H1 (cell line): ENCODE measurements at regions not wholly inside any gene's neighbourhood (a gene's known extent, or its start where the extent isn't known, plus 50 kb on each side); places are given as distances from the start of the nearest gene placed in this dataset.

Experiments used
- CTCF ChIA-PET: fragments of 300-600 bp; sonication (Branson Sonifier 250); formaldehyde crosslinking; loops from one replicate; lab custom pipeline; 2021; ENCODE audit not compliant: partially characterized antibody; lab: Charles Lee
- POLR2A ChIA-PET: fragments of 300-600 bp; sonication (Branson Sonifier 250); formaldehyde crosslinking; loops from one replicate; lab custom pipeline; 2021; ENCODE audit warnings: inconsistent platforms; ENCODE audit not compliant: partially characterized antibody; lab: Charles Lee
- DNase-seq, 2 experiments: peaks; one replicate each; pipeline versions ENCODE4 v3.0.0 to v3.0.0-alpha.2; 2010 to 2022; ENCODE audit warnings: low spot score in 2 of 2, low read depth in 1 of 2, mixed read lengths in 1 of 2
- FAIRE-seq: peaks from 2 replicates; lab custom pipeline; 2011; peaks lifted over from hg19 to GRCh38; lab: Jason Lieb, UNC
- H2AFZ ChIP-seq: 2 replicates; pipeline ENCODE4 v1.8.1; 2012; ENCODE audit warnings: low read length, inconsistent platforms
- H2AK5ac ChIP-seq: 2 replicates; pipeline ENCODE4 v1.6.1; 2013; ENCODE audit warnings: low read depth, low read length
- H2BK120ac ChIP-seq: replicated peaks from 2 replicates; pipeline ENCODE3; 2013; ENCODE audit warnings: low read depth, low read length, inconsistent platforms
- H2BK12ac ChIP-seq: 2 replicates; pipeline ENCODE4 v1.6.1; 2013; ENCODE audit warnings: low read depth, low read length
- H2BK15ac ChIP-seq: 2 replicates; pipeline ENCODE4 v1.6.1; 2013; ENCODE audit warnings: low read length
- H2BK20ac ChIP-seq: 2 replicates; pipeline ENCODE4 v1.6.1; 2013; ENCODE audit warnings: low read length
- H2BK5ac ChIP-seq: 2 replicates; pipeline ENCODE4 v1.6.1; 2013; ENCODE audit warnings: low read depth, low read length
- H3K14ac ChIP-seq: 2 replicates; pipeline ENCODE4 v1.6.1; 2013; ENCODE audit warnings: inconsistent platforms; ENCODE audit not compliant: insufficient read length
- H3K18ac ChIP-seq: 2 replicates; pipeline ENCODE4 v1.6.1; 2013; ENCODE audit warnings: low read length; ENCODE audit errors: extremely low read depth
- H3K23ac ChIP-seq: 2 replicates; pipeline ENCODE4 v1.6.1; 2013; ENCODE audit warnings: inconsistent platforms; ENCODE audit not compliant: insufficient read length
- H3K23me2 ChIP-seq: 2 replicates; pipeline ENCODE4 v1.6.1; 2013; ENCODE audit warnings: low read depth, low read length
- H3K27ac ChIP-seq: 2 replicates; pipeline ENCODE4 v1.6.1; 2011; ENCODE audit warnings: low read depth, low read length, inconsistent platforms
- H3K27me3 ChIP-seq, 4 experiments: replicated peaks in 1 of 4; 1 replicate in 1 of 4; 2 replicates in 3 of 4; pipeline versions ENCODE4 v1.6.1 to v1.8.1; 2011 to 2013; ENCODE audit warnings: low read length in 3 of 4, mild to moderate bottlenecking in 3 of 4, inconsistent platforms in 2 of 4, mixed read lengths in 2 of 4, moderate library complexity in 1 of 4; ENCODE audit not compliant: control insufficient read depth in 3 of 4, insufficient read depth in 3 of 4; ENCODE audit errors: extremely low read depth in 1 of 4
- H3K36me3 ChIP-seq, 4 experiments: 2 replicates each; pipeline versions ENCODE4 v1.6.1 to v1.8.1; 2011 to 2013; ENCODE audit warnings: mild to moderate bottlenecking in 4 of 4, low read length in 3 of 4, moderate library complexity in 2 of 4, control low read depth in 1 of 4, inconsistent platforms in 1 of 4; ENCODE audit not compliant: insufficient read depth in 4 of 4, control insufficient read depth in 2 of 4
- H3K4ac ChIP-seq: replicated peaks from 2 replicates; pipeline ENCODE3; 2013; ENCODE audit warnings: low read length, low read depth, mixed read lengths, inconsistent platforms; ENCODE audit not compliant: insufficient read length
- H3K4me1 ChIP-seq, 4 experiments: replicated peaks in 1 of 4; 1 replicate in 1 of 4; 2 replicates in 3 of 4; pipeline versions ENCODE4 v1.6.1 to v1.8.1; 2011 to 2013; ENCODE audit warnings: low read length in 3 of 4, inconsistent platforms in 2 of 4, mixed read lengths in 1 of 4; ENCODE audit not compliant: insufficient read depth in 4 of 4, control insufficient read depth in 3 of 4
- H3K4me2 ChIP-seq, 2 experiments: 2 replicates each; pipeline versions ENCODE4 v1.6.1 to v1.8.1; 2011 to 2013; ENCODE audit warnings: low read depth in 2 of 2, low read length in 2 of 2, control low read depth in 1 of 2, inconsistent platforms in 1 of 2, mild to moderate bottlenecking in 1 of 2; ENCODE audit not compliant: insufficient read depth in 1 of 2
- H3K4me3 ChIP-seq, 4 experiments: fragments of 200-600, 300-600 bp in 1 of 4; sonication (generic), shearing (Covaris generic), sonication (Bioruptor Twin) in 1 of 4; 2 replicates each; pipeline versions ENCODE4 v1.5.1 to v1.8.1; 2011 to 2016; ENCODE audit warnings: low read length in 4 of 4, low read depth in 3 of 4, control low read depth in 2 of 4, inconsistent platforms in 2 of 4, mild to moderate bottlenecking in 2 of 4, mixed read lengths in 1 of 4, moderate library complexity in 1 of 4; ENCODE audit not compliant: insufficient read depth in 2 of 4; ENCODE audit errors: extremely low read depth in 1 of 4
- H3K56ac ChIP-seq: replicated peaks from 2 replicates; pipeline ENCODE3; 2013; ENCODE audit warnings: low read depth, mild to moderate bottlenecking, mixed read lengths, low read length, inconsistent platforms; ENCODE audit not compliant: insufficient read length
- H3K79me1 ChIP-seq: 2 replicates; pipeline ENCODE4 v1.6.1; 2013; ENCODE audit warnings: low read depth, low read length, control low read depth
- H3K79me2 ChIP-seq, 2 experiments: 2 replicates each; pipeline versions ENCODE4 v1.6.1 to v1.8.1; 2012 to 2013; ENCODE audit warnings: low read length in 2 of 2, mild to moderate bottlenecking in 2 of 2, inconsistent platforms in 1 of 2; ENCODE audit not compliant: insufficient read depth in 2 of 2, control insufficient read depth in 1 of 2
- H3K9ac ChIP-seq, 4 experiments: replicated peaks in 1 of 4; 1 replicate in 1 of 4; 2 replicates in 3 of 4; pipeline versions ENCODE4 v1.6.1 to v1.8.1; 2011 to 2013; ENCODE audit warnings: low read depth in 3 of 4, low read length in 3 of 4, control low read depth in 2 of 4, mild to moderate bottlenecking in 2 of 4, moderate library complexity in 2 of 4, inconsistent platforms in 1 of 4; ENCODE audit errors: extremely low read depth in 1 of 4
- H3K9me3 ChIP-seq, 2 experiments: 2 replicates each; pipeline versions ENCODE4 v1.6.1 to v1.8.1; 2012 to 2013; ENCODE audit warnings: mild to moderate bottlenecking in 2 of 2, moderate library complexity in 2 of 2, control low read depth in 1 of 2, inconsistent platforms in 1 of 2, low read depth in 1 of 2, low read length in 1 of 2, mixed read lengths in 1 of 2; ENCODE audit not compliant: insufficient read depth in 2 of 2
- H4K20me1 ChIP-seq, 2 experiments: replicated peaks in 1 of 2; 2 replicates each; pipeline versions ENCODE3 to v1.8.1; 2011 to 2013; ENCODE audit warnings: inconsistent platforms in 2 of 2, low read length in 2 of 2, mild to moderate bottlenecking in 1 of 2; ENCODE audit not compliant: insufficient read depth in 2 of 2, control insufficient read depth in 1 of 2
- H4K5ac ChIP-seq: 2 replicates; pipeline ENCODE4 v1.6.1; 2013; ENCODE audit warnings: low read length, low read depth, mixed read lengths, inconsistent platforms; ENCODE audit not compliant: insufficient read length
- H4K8ac ChIP-seq: 2 replicates; pipeline ENCODE4 v1.8.0; 2013; ENCODE audit warnings: mild to moderate bottlenecking, moderate library complexity, low read length, inconsistent platforms; ENCODE audit not compliant: insufficient read depth; ENCODE audit errors: extremely low read depth
- H4K91ac ChIP-seq: replicated peaks from 2 replicates; pipeline ENCODE3; 2013; ENCODE audit warnings: low read length, mixed read lengths, inconsistent platforms; ENCODE audit not compliant: insufficient read length
- CTCF ChIP-seq, 3 experiments: IDR thresholded peaks; 1 replicate in 2 of 3; 2 replicates in 1 of 3; pipeline versions ENCODE4 v1.5.1 to v1.6.1; 2011; ENCODE audit warnings: low read length in 3 of 3, mild to moderate bottlenecking in 3 of 3, inconsistent platforms in 2 of 3, low read depth in 1 of 3, moderate library complexity in 1 of 3; ENCODE audit not compliant: insufficient read depth in 1 of 3; ENCODE audit errors: control extremely low read depth in 1 of 3
- EP300 ChIP-seq, 2 experiments: IDR thresholded peaks; 1 replicate in 1 of 2; 2 replicates in 1 of 2; pipeline ENCODE4 v1.6.1; 2011 to 2012; ENCODE audit warnings: low read depth in 2 of 2, low read length in 2 of 2, mild to moderate bottlenecking in 2 of 2, borderline replicate concordance in 1 of 2, inconsistent platforms in 1 of 2, moderate library complexity in 1 of 2
- EZH2 ChIP-seq: fragments of 200-600 bp; sonication (generic); IDR thresholded peaks from 2 replicates; pipeline ENCODE4 v1.7.1; 2012; ENCODE audit warnings: low read depth, mild to moderate bottlenecking, moderate library complexity, low read length, inconsistent platforms; ENCODE audit not compliant: severe bottlenecking
- FOSL1 ChIP-seq: IDR thresholded peaks from 2 replicates; pipeline ENCODE4 v1.6.1; 2011; ENCODE audit warnings: mild to moderate bottlenecking, low read depth, low read length, moderate library complexity; ENCODE audit not compliant: insufficient read depth
- GTF2F1 ChIP-seq: IDR thresholded peaks from 2 replicates; pipeline ENCODE4 v1.6.1; 2012; ENCODE audit warnings: low read depth, low read length, improper control_type of control experiment, borderline replicate concordance
- HDAC2 ChIP-seq, 2 experiments: fragments of 300-600 bp in 1 of 2; sonication (generic) in 1 of 2; IDR thresholded peaks; 2 replicates each; pipeline ENCODE4 v1.6.1; 2011 to 2012; ENCODE audit warnings: low read depth in 2 of 2, low read length in 2 of 2, mild to moderate bottlenecking in 2 of 2, moderate library complexity in 2 of 2, borderline replicate concordance in 1 of 2, inconsistent platforms in 1 of 2
- JUN ChIP-seq: IDR thresholded peaks from 2 replicates; pipeline ENCODE4 v1.6.1; 2011; ENCODE audit warnings: low read depth, mild to moderate bottlenecking, improper control_type of control experiment, low read length
- SIX5 ChIP-seq: IDR thresholded peaks from 2 replicates; pipeline ENCODE4 v1.6.1; 2011; ENCODE audit warnings: mild to moderate bottlenecking, low read depth, low read length
- SRF ChIP-seq: IDR thresholded peaks from 2 replicates; pipeline ENCODE4 v1.6.1; 2011; ENCODE audit warnings: mild to moderate bottlenecking, low read depth, low read length, moderate library complexity
- WGBS, 2 experiments: shearing (Covaris generic) in 1 of 2; methylation state at CpG; one replicate each; pipeline versions ENCODE4 v1.1.6 to v1.1.7; 2013 to 2015; ENCODE audit warnings: low lambda C conversion rate in 2 of 2, mixed read lengths in 2 of 2, inconsistent platforms in 1 of 2, low coverage in 1 of 2, missing lambda C conversion rate in 1 of 2; ENCODE audit not compliant: insufficient replicate concordance in 2 of 2, insufficient coverage in 1 of 2, insufficient read length in 1 of 2; ENCODE audit errors: extremely low coverage in 1 of 2, missing lambda C conversion rate in 1 of 2; 5-methylcytosine and 5-hydroxymethylcytosine counted together

- no peaks in the 10 kb centered on the region for H3K36me3 ChIP-seq
- no peak overlapping the region for H4K91ac ChIP-seq
- CTCF ChIA-PET, result interaction anchor here (1.5 to 1.6 kb wide), 2 partner anchors 91 to 519 kb away, joined by 3 to 4 read pairs; no protein-coding TSS in a partner anchor
- no peak overlapping the region for H2BK120ac ChIP-seq
- TF ChIP-seq FOSL1 (no peak), GTF2F1 (no peak), CTCF (IDR thresholded peaks at IDR 0.05; ENCODE audit: control extremely low read depth in 1 of 3, insufficient read depth in 1 of 3, low read depth in 1 of 3, low read length in 3 of 3) (no peak), HDAC2 (IDR thresholded peaks at IDR 0.05; ENCODE audit: borderline replicate concordance in 1 of 2, low read depth in 2 of 2, low read length in 2 of 2) (no peak), EZH2 (no peak), SIX5 (no peak), EP300 (IDR thresholded peaks at IDR 0.05; ENCODE audit: borderline replicate concordance in 1 of 2, low read depth in 2 of 2, low read length in 2 of 2) (no peak), SRF (no peak), JUN (no peak)
- no peak overlapping the region for H3K27ac ChIP-seq
- H3K9ac ChIP-seq, result no peak overlapping the region
- no peak overlapping the region for H4K8ac ChIP-seq
- H2AFZ ChIP-seq, result no peak overlapping the region
- POLR2A ChIA-PET, result no interaction called here
- H3K4me3 ChIP-seq, result no peak overlapping the region
- H3K23ac ChIP-seq, result no peak overlapping the region
- H3K14ac ChIP-seq, result no peak overlapping the region
- no peak overlapping the region for H2BK15ac ChIP-seq
- H2AK5ac ChIP-seq, result no peak overlapping the region
- no peaks in the 10 kb centered on the region for H3K9me3 ChIP-seq
- no peak overlapping the region for H3K4ac ChIP-seq
- H3K4me1 ChIP-seq, result no peaks in the 10 kb centered on the region
- H2BK12ac ChIP-seq, result no peak overlapping the region
- H3K4me2 ChIP-seq, result no peak overlapping the region
- no peak overlapping the region for H2BK20ac ChIP-seq
- WGBS, 2 experiments, result 93% methylated on average over 1 of the region's 1 CpG; no CpG with 5 or more reads in 1 of the 2 experiments
- no peak overlapping the region for H3K56ac ChIP-seq
- no peaks in the 10 kb centered on the region for H4K20me1 ChIP-seq
- H3K18ac ChIP-seq, result no peak overlapping the region
- H2BK5ac ChIP-seq, result no peak overlapping the region
- no peaks in the 10 kb centered on the region; the same call in 1 of the 2 replicates for H3K23me2 ChIP-seq
- H3K79me1 ChIP-seq, result no peaks in the 10 kb centered on the region
- H4K5ac ChIP-seq, result no peak overlapping the region
- FAIRE-seq (no peak), DNase-seq (no peak)
- no peaks in the 10 kb centered on the region for H3K27me3 ChIP-seq
- no peaks in the 10 kb centered on the region for H3K79me2 ChIP-seq
Observed at GRCh38 chr2:228410061-228410460, 228.6 kb upstream of the SPHKAP start.
